HG02938 (cell line): ENCODE measurements at regions not wholly inside any gene's neighbourhood (a gene's known extent, or its start where the extent isn't known, plus 50 kb on each side); places are given as distances from the start of the nearest gene placed in this dataset.
"Not testable (repeated sequence)": the region's sequence is repeated elsewhere in the genome, so short reads cannot be mapped to it uniquely, and the experiment has no call there.

Experiments
- ATAC-seq: cut with Tn5 transposase; IDR thresholded peaks from one replicate; pipeline ENCODE4 v1.9.1; 2021; ENCODE audit warnings: mild to moderate bottlenecking, moderate library complexity; ENCODE audit not compliant: unreplicated experiment

- no peak for ATAC-seq
These were observed 174.8 kb downstream of the ENC1 start for GRCh38 chr5:74465724-74466123.

GRCh38 chr5:74464512-74465209, 175.9 kb downstream of the ENC1 start:
- ATAC-seq: no peak

- ATAC-seq: no peak
These were observed 178.2 kb downstream of the ENC1 start for GRCh38 chr5:74462356-74462755.

GRCh38 chr5:74461251-74461650, 179.3 kb downstream of the ENC1 start:
- ATAC-seq: no peak

- no peak for ATAC-seq
These were observed 179.8 kb downstream of the ENC1 start for GRCh38 chr5:74460694-74461093.

- no peak for ATAC-seq
These were observed 180.5 kb downstream of the ENC1 start for GRCh38 chr5:74459984-74460383.

- no peak for ATAC-seq
These were observed 182.7 kb downstream of the ENC1 start for GRCh38 chr5:74457876-74458275.

GRCh38 chr5:74454263-74455030, 186.1 kb downstream of the ENC1 start:
- ATAC-seq: no peak

- no peak for ATAC-seq
These were observed 187.7 kb downstream of the ENC1 start for GRCh38 chr5:74452856-74453255.

GRCh38 chr5:74450095-74450494, 190.4 kb downstream of the ENC1 start:
- ATAC-seq: no peak

GRCh38 chr5:74446725-74447241, 193.7 kb downstream of the ENC1 start:
- no peak for ATAC-seq

GRCh38 chr5:74442466-74442865, 198.1 kb downstream of the ENC1 start:
- ATAC-seq: no peak

GRCh38 chr5:74441616-74442015, 198.9 kb downstream of the ENC1 start:
- ATAC-seq: no peak

- ATAC-seq: no peak
These were observed 200.2 kb downstream of the ENC1 start for GRCh38 chr5:74440341-74440740.

- ATAC-seq: not testable (repeated sequence)
These were observed 202.7 kb downstream of the ENC1 start for GRCh38 chr5:74437870-74438269.

GRCh38 chr5:74433896-74434829, 206.4 kb downstream of the ENC1 start:
- ATAC-seq: no peak

GRCh38 chr5:74433255-74433895, 207.2 kb downstream of the ENC1 start:
- ATAC-seq: no peak

- ATAC-seq: no peak
These were observed 207.8 kb downstream of the ENC1 start for GRCh38 chr5:74432721-74433120.

- ATAC-seq: no peak
These were observed 208.3 kb downstream of the ENC1 start for GRCh38 chr5:74432216-74432615.

- ATAC-seq: no peak
These were observed 209.2 kb downstream of the ENC1 start for GRCh38 chr5:74431290-74431669.
